Right cardiac atrium (tissue), 5 donors: ENCODE measurements at regions not wholly inside any gene's neighbourhood (a gene's known extent, or its start where the extent isn't known, plus 50 kb on each side); places are given as distances from the start of the nearest gene placed in this dataset.
A peak's percentile ranks its signal among the peaks of the same experiment; 100 is the strongest.
"Not testable (repeated sequence)": the region's sequence is repeated elsewhere in the genome, so short reads cannot be mapped to it uniquely, and the experiment has no call there.

ENCODE experiments used
- ATAC-seq, 2 donors: fragments of 200-7000 bp; cut with Tn5 transposase; one replicate each; pipeline versions ENCODE4 v1.8.0 to v1.9.1; 2020; ENCODE audit warnings: moderate library complexity in 2 of 2, mild to moderate bottlenecking in 1 of 2
- DNase-seq, 3 donors: peaks; one replicate each; pipeline ENCODE4 v3.0.0-alpha.2; 2020
- H3K27ac ChIP-seq: one replicate; pipeline ENCODE4 v1.5.1; 2013; ENCODE audit warnings: mild to moderate bottlenecking, low read length, control low read depth, moderate library complexity
- H3K27me3 ChIP-seq: one replicate; pipeline ENCODE4 v1.6.1; 2013; ENCODE audit not compliant: control insufficient read depth, insufficient read depth
- H3K4me1 ChIP-seq: one replicate; pipeline ENCODE4 v1.6.1; 2013; ENCODE audit warnings: low read length; ENCODE audit not compliant: control insufficient read depth, insufficient read depth
- H3K4me3 ChIP-seq: one replicate; pipeline ENCODE4 v1.5.1; 2013; ENCODE audit warnings: low read length, control low read depth
- H3K9me3 ChIP-seq: one replicate; pipeline ENCODE4 v1.6.1; 2013; ENCODE audit warnings: low read length; ENCODE audit not compliant: control insufficient read depth
- WGBS: extraction: QIAGEN DNeasy Blood & Tissue Kit; methylation state at CpG from one replicate; pipeline ENCODE4 v1.1.7; 2013; 5-methylcytosine and 5-hydroxymethylcytosine counted together
- intact Hi-C, 4 donors: fragments of 100-400 bp; cut with DNase I; formaldehyde crosslinking; loops; one replicate each; pipeline versions ENCODE4 v1.11.0 to v1.14.0; 2022 to 2023
- donor health status: healthy with polysubstance abuse.
- donor health status: DM: no; HTN: yes; CAD: no.
- donor health status: DM: no; HTN: no; CAD: no.
- donor health status: DM: no; HTN: yes; CAD: no; lungs with severe emphysema.
- donor health status: DM: yes; HTN: yes; CAD: no.

- WGBS = 88% methylated on average over 4 of the region's 4 CpGs
- Histone ChIP-seq H3K4me1 (peaks cover 2% of the 10 kb centered on the region), H3K27me3 (no peaks in the 10 kb centered on the region), H3K9me3 (no peaks in the 10 kb centered on the region), H3K27ac (no peak overlapping the region), H3K4me3 (no peak overlapping the region)
- no peak for DNase-seq
- intact Hi-C loops = no loop called here
- no peak for ATAC-seq
Observed at GRCh38 chr13:50382951-50383350, 367.7 kb downstream of the KCNRG start.

GRCh38 chr13:50384724-50385123 lies 369.5 kb downstream of the KCNRG start:
- ATAC-seq (no peak), DNase-seq (no peak)
- H3K27ac ChIP-seq = no peak overlapping the region
- no peak overlapping the region for H3K4me3 ChIP-seq
- H3K4me1 ChIP-seq = peaks cover 2% of the 10 kb centered on the region
- no peaks in the 10 kb centered on the region for H3K9me3 ChIP-seq
- intact Hi-C loops = no loop called here
- WGBS = 99% methylated on average over 1 of the region's 1 CpG
- no peaks in the 10 kb centered on the region for H3K27me3 ChIP-seq

GRCh38 chr13:50386541-50387050 lies 371.4 kb downstream of the KCNRG start:
- ATAC-seq (peak; percentile 88 to 91), DNase-seq (peak; percentile 33 to 81 (median 71))
- Histone ChIP-seq H3K27ac (peak overlapping the region; percentile 89), H3K4me1 (peaks cover 2% of the 10 kb centered on the region), H3K4me3 (peak overlapping the region; percentile 43), H3K9me3 (no peaks in the 10 kb centered on the region), H3K27me3 (no peaks in the 10 kb centered on the region)
- WGBS = 34% methylated on average over 10 of the region's 10 CpGs
- intact Hi-C loops = no loop called here

GRCh38 chr13:50387051-50387581 lies 371.9 kb downstream of the KCNRG start:
- Histone ChIP-seq H3K4me3 (peak overlapping the region; percentile 43), H3K4me1 (peaks cover 2% of the 10 kb centered on the region), H3K27me3 (no peaks in the 10 kb centered on the region), H3K27ac (peak overlapping the region; percentile 89), H3K9me3 (no peaks in the 10 kb centered on the region)
- DNase-seq (peak; percentile 61 to 85 (median 85)), ATAC-seq (peak; percentile 92 to 97)
- intact Hi-C loops = no loop called here
- 54% methylated on average over 6 of the region's 6 CpGs for WGBS

GRCh38 chr13:50388481-50388880 lies 373.2 kb downstream of the KCNRG start:
- H3K4me3 ChIP-seq = no peak overlapping the region
- ATAC-seq = no peak
- H3K9me3 ChIP-seq = no peaks in the 10 kb centered on the region
- no peak overlapping the region for H3K27ac ChIP-seq
- intact Hi-C loops = no loop called here
- 77% methylated on average over 3 of the region's 3 CpGs for WGBS
- no peaks in the 10 kb centered on the region for H3K27me3 ChIP-seq
- H3K4me1 ChIP-seq = peaks cover 2% of the 10 kb centered on the region
- DNase-seq = no peak

- 68% methylated on average over 4 of the region's 4 CpGs for WGBS
- peaks cover 4% of the 10 kb centered on the region for H3K4me1 ChIP-seq
Observed at GRCh38 chr13:50389726-50390125, 374.5 kb downstream of the KCNRG start.

GRCh38 chr13:50390503-50391248 lies 375.4 kb downstream of the KCNRG start:
- H3K4me1 ChIP-seq = peaks cover 4% of the 10 kb centered on the region
- DNase-seq (no peak), ATAC-seq (no peak)
- no peak overlapping the region for H3K4me3 ChIP-seq
- H3K27me3 ChIP-seq = no peaks in the 10 kb centered on the region
- no peaks in the 10 kb centered on the region for H3K9me3 ChIP-seq
- H3K27ac ChIP-seq = no peak overlapping the region
- intact Hi-C loops = loop anchor here in 1 of 4 donors (10.0 kb wide), 1 partner anchor 134 kb away; no protein-coding TSS in a partner anchor
- 51% methylated on average over 3 of the region's 3 CpGs for WGBS

More at GRCh38 chr13:50389726-50390125, 374.5 kb downstream of the KCNRG start:
- DNase-seq (no peak), ATAC-seq (no peak)
- no peak overlapping the region for H3K4me3 ChIP-seq
- no peaks in the 10 kb centered on the region for H3K27me3 ChIP-seq
- no peaks in the 10 kb centered on the region for H3K9me3 ChIP-seq
- intact Hi-C loops = loop anchor here in 1 of 4 donors (10.0 kb wide), 1 partner anchor 135 kb away; no protein-coding TSS in a partner anchor
- no peak overlapping the region for H3K27ac ChIP-seq

GRCh38 chr13:50392977-50393376 lies 377.7 kb downstream of the KCNRG start:
- H3K27me3 ChIP-seq = no peaks in the 10 kb centered on the region
- WGBS = 74% methylated on average over 1 of the region's 1 CpG
- H3K27ac ChIP-seq = no peak overlapping the region
- no peak for ATAC-seq
- intact Hi-C loops = loop anchor here in 1 of 4 donors (10.0 kb wide), 1 partner anchor 132 kb away; no protein-coding TSS in a partner anchor
- peaks cover 2% of the 10 kb centered on the region for H3K4me1 ChIP-seq
- no peaks in the 10 kb centered on the region for H3K9me3 ChIP-seq
- DNase-seq = no peak
- H3K4me3 ChIP-seq = no peak overlapping the region

- H3K27ac ChIP-seq = no peak overlapping the region
- intact Hi-C loops = loop anchor here in 1 of 4 donors (10.0 kb wide), 1 partner anchor 131 kb away; no protein-coding TSS in a partner anchor
- DNase-seq (no peak), ATAC-seq (no peak)
- no peaks in the 10 kb centered on the region for H3K27me3 ChIP-seq
- 44% methylated on average over 6 of the region's 6 CpGs for WGBS
- H3K4me1 ChIP-seq = peaks cover 2% of the 10 kb centered on the region
- H3K9me3 ChIP-seq = no peaks in the 10 kb centered on the region
- no peak overlapping the region for H3K4me3 ChIP-seq
Observed at GRCh38 chr13:50393628-50394027, 378.4 kb downstream of the KCNRG start.

- intact Hi-C loops = loop anchor here in 1 of 4 donors (10.0 kb wide), 1 partner anchor 129 kb away; no protein-coding TSS in a partner anchor
- Histone ChIP-seq H3K27me3 (no peaks in the 10 kb centered on the region), H3K9me3 (no peaks in the 10 kb centered on the region), H3K27ac (no peak overlapping the region), H3K4me3 (no peak overlapping the region), H3K4me1 (peaks cover 2% of the 10 kb centered on the region)
- DNase-seq (no peak), ATAC-seq (no peak)
Observed at GRCh38 chr13:50396001-50396400, 380.8 kb downstream of the KCNRG start.

GRCh38 chr13:50396618-50397017 lies 381.4 kb downstream of the KCNRG start:
- H3K4me1 ChIP-seq, ATAC-seq, H3K4me3 ChIP-seq, DNase-seq, H3K27ac ChIP-seq, H3K27me3 ChIP-seq, H3K9me3 ChIP-seq: not testable (repeated sequence)
- 98% methylated on average over 31 of the region's 31 CpGs for WGBS
- intact Hi-C loops = loop anchor here in 1 of 4 donors (10.0 kb wide), 1 partner anchor 128 kb away; no protein-coding TSS in a partner anchor
